ENCODE measurements at regions not wholly inside any gene's neighbourhood (a gene's known extent, or its start where the extent isn't known, plus 50 kb on each side); places are given as distances from the start of the nearest gene placed in this dataset.

DNA sequence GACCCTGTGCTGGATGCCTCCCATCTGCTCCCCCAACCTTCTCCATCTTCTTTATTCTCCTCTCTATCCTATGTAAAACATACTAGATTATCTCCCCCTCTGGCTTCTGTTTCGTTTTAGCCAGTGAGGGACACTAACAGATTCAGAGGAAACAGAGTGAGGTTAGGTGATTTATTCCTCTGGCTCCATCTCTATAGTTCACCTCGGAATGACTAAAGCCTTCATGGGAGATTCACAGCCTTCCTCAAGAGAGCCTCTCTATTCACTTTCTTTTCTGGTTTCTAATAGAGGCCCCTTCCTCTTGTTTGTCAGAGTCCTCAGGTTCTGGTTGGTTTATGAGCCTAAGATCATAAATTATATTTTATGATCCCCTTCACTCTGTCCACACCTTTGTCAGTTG is 633.1 kb upstream of the TYRP1 start:
- H3K9me3 ChIP-seq = peaks cover 3% of the 10 kb centered on the region
- H3K27me3 ChIP-seq = no peaks in the 10 kb centered on the region
- no peaks in the 10 kb centered on the region for H3K36me3 ChIP-seq
- no peak for DNase-seq
- H3K4me3 ChIP-seq = no peak overlapping the region

DNA sequence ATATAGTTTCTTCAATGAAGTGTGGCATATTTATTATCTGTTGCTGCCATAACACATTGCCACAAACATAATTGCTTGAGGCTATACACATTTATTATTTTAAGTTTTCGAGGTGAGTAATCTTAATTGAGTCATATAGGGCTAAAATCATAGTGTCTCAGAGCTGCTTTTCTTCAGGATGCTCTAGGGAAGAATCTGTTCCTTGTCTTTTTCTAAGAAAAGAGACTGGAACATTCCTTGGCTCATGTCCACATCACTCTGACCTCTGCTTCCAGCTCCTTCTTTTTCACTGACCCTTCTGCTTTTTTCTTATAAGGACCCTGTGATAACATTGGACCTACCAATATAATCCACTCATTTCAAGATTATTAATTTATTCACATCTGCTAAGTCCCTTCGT is 632.4 kb upstream of the TYRP1 start:
- H3K36me3 ChIP-seq = no peaks in the 10 kb centered on the region
- no peak for DNase-seq
- H3K9me3 ChIP-seq = no peaks in the 10 kb centered on the region; the same call in 1 of the 2 replicates
- H3K27me3 ChIP-seq = no peaks in the 10 kb centered on the region
- no peak overlapping the region for H3K4me3 ChIP-seq

DNA sequence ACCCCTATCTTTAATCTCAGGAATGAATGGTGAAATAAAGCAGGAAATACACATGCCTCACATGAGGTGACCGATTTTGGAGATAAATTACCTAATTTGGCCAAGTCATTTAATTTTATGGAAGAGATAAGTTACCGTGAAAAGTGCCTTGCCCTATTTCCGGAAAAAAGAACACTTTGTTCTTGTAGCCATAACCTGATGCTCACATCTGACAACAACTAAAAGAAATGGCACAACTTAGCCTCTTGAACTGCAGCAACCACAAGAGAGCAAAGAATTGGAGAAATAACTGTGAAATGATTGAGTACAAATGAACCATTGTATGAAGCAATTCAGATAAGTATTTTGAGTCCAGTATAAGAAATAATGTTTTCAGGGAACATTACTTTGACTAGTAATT is 628.1 kb upstream of the TYRP1 start:
- H3K9me3 ChIP-seq = no peaks in the 10 kb centered on the region; the same call in 1 of the 2 replicates
- H3K27me3 ChIP-seq = no peaks in the 10 kb centered on the region
- no peaks in the 10 kb centered on the region for H3K36me3 ChIP-seq
- no peak overlapping the region for H3K4me3 ChIP-seq
- DNase-seq = no peak

DNA sequence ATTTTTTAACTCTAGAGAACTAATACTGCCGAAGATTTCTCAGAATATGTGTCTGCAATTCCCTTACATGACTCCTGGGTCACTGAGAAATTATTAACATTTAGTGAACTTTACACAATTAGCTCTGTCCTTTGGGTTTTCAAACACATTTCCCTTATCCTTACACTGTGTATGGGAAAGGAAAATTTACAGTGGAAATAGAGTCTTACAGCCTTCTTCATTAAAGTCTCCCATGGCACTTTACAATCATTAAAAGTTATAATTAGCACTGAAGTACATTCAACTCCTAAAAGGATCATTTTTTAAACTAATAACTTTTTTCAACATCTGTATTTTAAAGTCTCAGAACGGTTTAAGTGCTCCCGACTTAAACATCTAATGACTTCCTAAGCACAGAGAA is 627.5 kb upstream of the TYRP1 start:
- no peaks in the 10 kb centered on the region for H3K36me3 ChIP-seq
- H3K9me3 ChIP-seq = no peaks in the 10 kb centered on the region; the same call in 1 of the 2 replicates
- no peak overlapping the region for H3K4me3 ChIP-seq
- no peaks in the 10 kb centered on the region for H3K27me3 ChIP-seq
- no peak for DNase-seq

DNA sequence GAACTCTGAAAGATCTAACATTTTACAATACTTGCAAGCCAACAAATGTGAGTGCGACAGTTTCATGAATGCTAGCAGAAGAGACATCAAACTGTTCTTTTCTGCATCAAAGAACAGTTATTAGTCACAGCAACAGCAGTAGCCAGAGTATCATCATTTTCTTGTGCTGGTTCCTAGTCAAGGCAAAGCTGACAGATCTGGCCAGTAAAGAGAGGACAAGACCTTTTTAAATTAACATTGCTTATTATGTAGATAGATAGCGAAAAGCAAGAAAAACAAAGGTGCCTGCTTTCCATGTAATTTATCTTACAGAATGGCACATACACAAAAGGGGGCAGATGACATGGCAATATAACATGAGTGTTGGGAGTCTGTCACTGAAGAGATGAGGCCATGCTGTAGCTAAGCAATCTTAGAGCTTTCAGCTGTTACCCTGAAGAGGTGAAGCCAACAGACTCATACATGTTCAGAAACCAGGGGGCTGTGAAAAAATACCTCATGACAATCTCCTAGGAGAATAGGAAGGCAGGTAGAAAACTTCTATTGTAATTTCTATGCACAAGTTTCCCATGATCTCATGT is 626.6 kb upstream of the TYRP1 start:
- no peaks in the 10 kb centered on the region for H3K27me3 ChIP-seq
- no peaks in the 10 kb centered on the region for H3K36me3 ChIP-seq
- no peak overlapping the region for H3K4me3 ChIP-seq
- no peak for DNase-seq
- H3K9me3 ChIP-seq = no peaks in the 10 kb centered on the region; the same call in 1 of the 2 replicates

DNA sequence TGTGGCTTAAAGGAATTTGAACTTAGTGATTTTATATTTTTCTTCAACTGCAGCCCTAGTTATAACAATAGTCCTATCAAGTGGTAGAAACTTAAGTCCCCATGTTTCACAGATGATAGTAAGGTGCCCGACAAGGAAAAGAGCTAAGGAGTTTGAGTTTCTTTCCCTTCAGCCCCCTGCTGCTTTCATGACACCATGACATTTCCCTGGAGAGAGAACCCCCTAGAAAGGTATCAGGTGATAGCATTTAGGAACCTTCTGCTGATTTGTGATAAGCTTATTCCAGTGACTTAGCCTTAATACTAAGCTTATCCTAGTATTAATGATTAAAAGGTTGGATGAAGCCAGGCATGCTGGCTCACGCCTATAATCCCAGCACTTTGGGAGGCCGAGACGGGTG is 623.8 kb upstream of the TYRP1 start:
- no peaks in the 10 kb centered on the region for H3K9me3 ChIP-seq
- H3K27me3 ChIP-seq = no peaks in the 10 kb centered on the region
- no peaks in the 10 kb centered on the region for H3K36me3 ChIP-seq
- no peak for DNase-seq
- H3K4me3 ChIP-seq = no peak overlapping the region

DNA sequence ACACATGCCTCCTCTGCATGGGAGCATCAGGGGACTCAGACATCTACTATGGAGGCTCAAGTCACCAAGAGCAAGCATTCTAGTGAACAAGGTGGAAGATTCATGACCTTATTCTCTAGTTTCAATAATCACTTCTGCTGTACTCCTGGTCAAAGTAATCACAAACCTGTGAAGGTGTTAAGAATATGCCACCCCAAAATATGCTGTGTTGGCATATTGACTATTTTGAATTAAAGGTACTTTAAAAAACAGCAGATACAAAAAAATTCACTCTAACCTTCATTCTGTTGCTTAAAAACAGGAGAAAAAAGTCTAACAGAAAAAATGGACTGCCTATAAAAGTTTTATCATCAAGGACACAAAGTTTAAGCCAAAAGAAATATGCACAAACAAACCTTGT is 607.8 kb upstream of the TYRP1 start:
- no peaks in the 10 kb centered on the region for H3K9me3 ChIP-seq
- H3K4me3 ChIP-seq = no peak overlapping the region
- no peaks in the 10 kb centered on the region for H3K27me3 ChIP-seq
- no peak for DNase-seq
- no peaks in the 10 kb centered on the region for H3K36me3 ChIP-seq

DNA sequence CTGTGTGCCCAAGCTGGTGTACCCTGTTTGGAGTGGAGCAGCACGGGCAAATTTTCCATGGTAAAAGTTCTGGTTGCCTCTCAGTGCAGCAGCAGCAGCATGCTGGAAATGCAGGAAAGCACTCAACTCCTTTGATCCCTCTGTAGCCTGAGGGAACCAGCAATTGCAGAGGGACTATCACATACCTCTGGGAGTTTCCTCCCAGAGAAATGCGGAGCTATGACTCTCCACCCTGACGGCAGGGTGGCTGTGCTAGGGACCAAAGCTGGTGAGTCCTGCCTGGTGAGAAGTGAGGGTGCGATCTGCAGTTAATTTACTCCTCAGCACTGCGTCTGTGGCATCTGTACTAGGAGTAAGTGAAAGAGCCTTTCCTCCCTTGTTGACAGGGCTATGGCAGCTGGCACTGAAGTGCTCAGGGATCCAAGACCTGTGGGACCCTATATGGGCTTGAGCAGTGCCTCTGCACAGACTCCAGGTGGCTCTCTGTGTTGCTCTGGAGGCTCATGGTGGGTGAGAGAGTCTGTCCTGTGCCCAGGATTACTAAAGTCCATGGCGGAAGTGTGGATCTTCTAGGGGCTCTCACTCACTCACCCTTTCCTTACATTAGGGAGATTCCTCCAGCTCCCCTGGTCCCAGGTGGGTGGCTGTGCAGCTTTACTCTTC is 601.2 kb upstream of the TYRP1 start:
- DNase-seq = no peak
- Histone ChIP-seq H3K9me3 (no peaks in the 10 kb centered on the region), H3K4me3 (no peak overlapping the region), H3K36me3 (no peaks in the 10 kb centered on the region), H3K27me3 (no peaks in the 10 kb centered on the region)

DNA sequence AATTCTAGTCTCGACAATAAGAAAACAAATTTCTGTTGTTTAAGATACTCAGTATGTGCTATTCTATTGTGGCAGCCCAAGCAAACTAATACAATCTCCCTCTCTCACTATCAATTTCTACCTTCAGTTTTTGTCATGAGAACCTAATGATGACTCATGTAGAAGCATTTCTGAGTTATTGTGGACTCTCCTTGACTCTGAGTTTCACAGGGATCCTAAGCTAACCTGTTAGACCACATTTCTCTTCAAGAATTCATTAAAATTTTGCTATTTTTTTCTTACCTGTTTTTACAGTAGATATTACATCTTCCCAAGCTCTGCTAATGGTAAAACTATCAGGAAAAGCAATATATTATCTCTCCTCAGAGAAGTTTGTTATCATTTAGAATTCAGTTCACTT is 599.1 kb upstream of the TYRP1 start:
- no peaks in the 10 kb centered on the region for H3K36me3 ChIP-seq
- H3K4me3 ChIP-seq = no peak overlapping the region
- DNase-seq = no peak
- no peaks in the 10 kb centered on the region for H3K27me3 ChIP-seq
- no peaks in the 10 kb centered on the region for H3K9me3 ChIP-seq

DNA sequence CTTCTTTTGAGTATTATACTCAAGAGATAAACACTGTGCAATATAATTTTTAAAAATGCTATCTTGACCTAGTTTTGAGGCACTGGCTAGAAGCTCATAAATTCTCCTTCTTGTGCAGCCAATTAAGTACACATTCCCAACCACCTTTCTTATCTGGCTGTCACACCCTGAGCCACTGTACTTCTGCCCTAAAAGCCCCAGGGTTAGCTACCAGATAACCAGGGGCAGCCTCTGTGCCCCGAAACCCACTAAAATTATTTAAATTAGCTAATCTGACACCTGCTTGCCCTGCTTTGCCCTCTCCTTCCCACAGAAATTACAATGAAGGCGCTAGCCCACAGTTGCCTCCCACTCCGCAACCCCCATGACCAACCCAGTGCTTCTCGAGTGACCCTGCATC is 597.3 kb upstream of the TYRP1 start:
- DNase-seq = no peak

DNA sequence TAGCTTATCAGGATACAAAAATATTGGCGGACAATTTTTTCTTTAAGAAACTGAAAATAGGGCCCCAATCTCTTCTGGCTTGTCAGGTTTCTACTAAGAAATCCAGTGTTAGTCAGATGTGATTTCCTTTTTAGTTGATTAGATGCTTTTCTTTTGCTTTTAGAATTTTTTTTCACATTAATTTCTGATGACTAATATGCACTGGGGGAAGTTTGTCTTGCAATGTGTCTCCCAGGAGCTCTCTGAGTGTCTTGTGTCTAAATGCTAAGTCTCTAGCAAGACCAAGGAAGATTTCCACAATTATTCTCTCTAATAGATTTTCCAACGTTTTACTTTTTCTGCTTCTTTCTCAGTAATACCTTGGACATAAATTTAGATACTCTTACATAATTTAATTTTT is 559.8 kb upstream of the TYRP1 start:
- H3K4me3 ChIP-seq = no peak overlapping the region
- DNase-seq = no peak
- no peaks in the 10 kb centered on the region for H3K27me3 ChIP-seq
- no peaks in the 10 kb centered on the region; the same call in 1 of the 2 replicates for H3K9me3 ChIP-seq
- H3K36me3 ChIP-seq = no peaks in the 10 kb centered on the region

More for the DNA sequence above, 597.3 kb upstream of the TYRP1 start:
- H3K27me3 ChIP-seq = no peaks in the 10 kb centered on the region
- no peak overlapping the region for H3K4me3 ChIP-seq
- no peaks in the 10 kb centered on the region for H3K9me3 ChIP-seq
- H3K36me3 ChIP-seq = no peaks in the 10 kb centered on the region

DNA sequence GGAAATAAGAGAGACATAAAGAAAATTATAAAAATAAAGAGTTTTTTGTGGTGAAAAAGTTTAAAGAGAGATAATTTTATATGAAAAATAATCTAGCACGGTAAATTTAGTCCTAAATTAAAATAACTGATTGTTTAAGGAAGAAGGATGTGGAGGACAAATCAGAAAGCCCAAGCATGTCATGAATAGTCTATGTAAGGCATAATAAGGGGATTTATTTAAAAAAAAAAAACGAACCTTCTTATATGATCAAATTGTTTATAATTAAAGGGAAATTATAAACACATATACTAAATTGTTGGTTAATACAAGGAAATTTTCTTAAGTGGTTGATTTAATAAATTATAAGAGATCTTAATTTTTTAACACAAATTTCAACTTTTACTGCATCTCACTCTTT is 551.8 kb upstream of the TYRP1 start:
- no peaks in the 10 kb centered on the region for H3K36me3 ChIP-seq
- DNase-seq = no peak
- no peaks in the 10 kb centered on the region for H3K27me3 ChIP-seq
- no peak overlapping the region for H3K4me3 ChIP-seq
- peaks cover 2% of the 10 kb centered on the region for H3K9me3 ChIP-seq

DNA sequence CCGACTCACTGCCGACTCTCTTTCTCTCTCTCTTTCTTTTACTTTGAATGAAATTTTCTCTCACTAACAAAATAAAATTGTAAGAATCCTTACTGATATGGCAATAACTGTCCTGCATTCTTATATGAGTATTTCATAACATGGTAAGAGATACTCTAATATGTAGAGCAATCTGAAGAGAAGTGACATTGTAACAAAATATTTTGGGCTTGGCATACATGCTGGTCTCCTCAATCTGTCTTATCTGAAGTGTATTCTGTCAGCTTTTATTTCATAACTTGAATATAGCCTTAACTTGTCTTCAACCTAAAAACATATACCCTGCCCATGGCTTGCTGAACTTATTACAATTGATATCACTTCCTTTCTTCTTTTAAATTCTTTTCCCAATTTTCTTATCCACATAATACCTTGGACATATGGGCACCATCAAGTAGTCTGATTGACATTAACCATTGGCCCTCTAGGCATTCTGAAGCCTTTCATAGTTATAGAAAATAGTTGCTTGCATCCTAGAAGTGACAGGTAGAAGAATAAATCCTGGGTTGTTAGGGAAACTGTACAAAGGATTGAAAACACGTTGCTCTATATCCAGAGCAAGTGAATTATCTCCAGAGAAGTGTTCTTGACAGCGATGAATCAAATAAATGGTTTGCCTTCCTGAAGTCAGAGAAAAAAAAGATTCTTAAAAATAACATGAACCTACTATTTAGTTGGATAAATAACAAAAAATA is 537.6 kb upstream of the TYRP1 start:
- Histone ChIP-seq H3K36me3 (no peaks in the 10 kb centered on the region), H3K27me3 (no peaks in the 10 kb centered on the region), H3K9me3 (no peaks in the 10 kb centered on the region), H3K4me3 (no peak overlapping the region)
- no peak for DNase-seq

DNA sequence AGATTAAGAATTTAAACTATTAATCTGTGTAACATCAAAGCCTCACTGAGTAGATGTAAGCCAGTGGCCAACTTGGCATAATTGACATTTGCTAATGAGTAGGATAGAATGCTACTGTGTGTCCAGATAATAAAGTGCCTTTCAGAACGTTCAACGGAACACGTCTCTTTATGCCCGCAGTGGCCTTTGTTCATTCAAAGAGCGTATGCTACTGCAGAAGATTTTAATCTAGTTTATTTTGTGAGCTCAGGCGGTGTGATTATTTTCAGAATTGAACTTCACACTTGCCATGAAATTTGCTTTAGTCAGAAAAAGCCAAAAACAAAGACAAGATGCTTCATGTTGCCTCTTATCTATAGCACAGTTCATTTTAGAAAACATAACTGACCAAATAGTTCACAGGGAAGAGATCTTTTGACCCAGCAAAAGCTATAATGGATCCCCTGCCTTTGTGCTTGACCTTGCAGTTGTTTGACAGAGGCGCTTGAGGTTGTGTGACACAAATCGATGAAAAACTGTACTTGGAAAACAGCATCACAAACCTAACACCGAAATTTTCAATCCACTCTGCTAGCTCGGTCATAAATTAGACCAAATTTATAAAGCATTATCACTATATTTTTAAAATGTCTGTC is 530.9 kb upstream of the TYRP1 start:
- Histone ChIP-seq H3K4me3 (no peak overlapping the region), H3K27me3 (no peaks in the 10 kb centered on the region), H3K9me3 (no peaks in the 10 kb centered on the region), H3K36me3 (no peaks in the 10 kb centered on the region)
- no peak for DNase-seq

DNA sequence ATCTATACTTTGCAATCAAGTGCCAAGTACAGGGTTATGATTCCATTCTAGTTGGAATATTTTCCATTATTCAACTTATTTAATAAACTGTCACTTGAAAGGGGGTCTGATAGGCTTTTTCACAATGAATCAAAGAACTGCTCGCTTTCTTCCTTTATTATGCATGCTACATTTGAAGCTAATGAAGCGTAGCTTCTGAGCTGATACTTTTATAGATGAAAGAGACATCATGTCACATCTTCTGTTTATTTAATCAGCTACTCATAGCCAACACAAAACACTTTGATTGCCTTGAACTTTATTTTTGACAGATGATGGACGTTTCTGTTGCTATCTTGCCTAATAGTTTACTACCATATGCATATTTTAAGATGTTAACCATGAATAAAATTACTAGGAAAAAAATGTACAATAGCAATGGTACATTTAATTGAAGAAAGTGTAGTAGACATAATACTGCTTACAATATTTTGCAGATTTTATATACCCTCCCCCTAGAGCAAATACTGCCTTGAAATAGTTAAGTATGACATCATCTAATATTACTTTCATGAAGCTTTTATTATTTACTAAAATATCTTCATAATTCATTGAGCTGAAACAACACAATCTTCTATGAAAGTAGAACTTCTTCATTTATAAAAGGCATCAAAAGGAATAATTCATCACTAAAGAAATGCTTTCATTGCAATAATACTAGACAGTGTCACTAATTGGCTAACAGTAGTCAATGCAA is 529.3 kb upstream of the TYRP1 start:
- no peak for DNase-seq
- no peak overlapping the region for H3K4me3 ChIP-seq

DNA sequence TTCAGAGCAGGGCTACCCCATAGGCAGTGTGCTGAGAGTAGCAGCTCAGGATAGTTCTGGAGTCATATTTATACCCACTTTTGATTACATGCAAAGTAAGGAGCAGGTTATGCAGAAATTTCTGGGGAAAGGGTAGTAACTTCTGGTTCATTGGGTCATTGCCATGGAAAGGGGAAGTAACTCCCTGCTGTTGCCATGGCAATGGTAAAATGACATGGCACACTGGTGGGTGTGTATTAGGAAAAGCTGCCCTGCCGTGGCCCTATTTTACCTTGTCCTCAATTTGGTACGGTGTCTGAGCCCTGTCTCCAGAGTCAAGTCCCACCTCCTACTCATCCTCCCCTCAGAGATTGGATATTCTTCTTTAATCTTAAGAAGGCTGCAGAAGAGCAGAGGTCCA is 526.7 kb upstream of the TYRP1 start:
- H3K4me3 ChIP-seq = no peak overlapping the region
- H3K27me3 ChIP-seq = no peaks in the 10 kb centered on the region
- no peak for DNase-seq
- no peaks in the 10 kb centered on the region for H3K9me3 ChIP-seq
- H3K36me3 ChIP-seq = no peaks in the 10 kb centered on the region

More for the DNA sequence above, 529.3 kb upstream of the TYRP1 start:
- Histone ChIP-seq H3K27me3 (no peaks in the 10 kb centered on the region), H3K36me3 (no peaks in the 10 kb centered on the region), H3K9me3 (no peaks in the 10 kb centered on the region)

DNA sequence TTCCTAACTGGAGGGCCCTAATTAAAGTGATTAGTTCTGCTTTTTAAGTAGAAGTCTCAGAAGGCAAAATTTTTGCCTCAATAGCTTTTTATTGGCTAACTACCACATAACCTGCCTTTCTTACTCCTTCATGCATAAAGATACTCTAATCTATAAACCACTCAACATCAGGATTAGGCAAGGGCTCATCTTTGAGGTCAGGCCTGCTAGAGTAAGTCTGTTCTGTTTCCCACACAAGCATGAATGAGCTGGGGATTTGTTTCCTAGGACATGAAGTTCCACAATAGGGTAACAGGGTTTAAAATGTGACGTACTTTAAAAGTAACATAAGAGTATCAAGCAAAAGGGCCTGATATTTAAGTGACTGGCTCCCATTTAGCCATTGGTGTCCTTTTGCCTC is 522.7 kb upstream of the TYRP1 start:
- H3K27me3 ChIP-seq = no peaks in the 10 kb centered on the region
- no peaks in the 10 kb centered on the region for H3K9me3 ChIP-seq
- H3K4me3 ChIP-seq = no peak overlapping the region
- DNase-seq = no peak
- no peaks in the 10 kb centered on the region for H3K36me3 ChIP-seq
